K562 (cell line): ENCODE measurements at regions not wholly inside any gene's neighbourhood (a gene's known extent, or its start where the extent isn't known, plus 50 kb on each side); places are given as distances from the start of the nearest gene placed in this dataset.

ENCODE experiments used
- ATAC-seq: fragments of 200-7000 bp; cut with Tn5 transposase; 3 replicates; pipeline ENCODE4 v1.9.1; 2020; ENCODE audit warnings: moderate library complexity
- BruUV-seq: library from RNA; stranded (reverse); fragments of 400-500 nt; replicated peaks from 2 replicates; lab custom pipeline; 2021; lab: Mats Ljungman, UMichigan
- CTCF ChIA-PET: fragments of 300-600 bp; formaldehyde crosslinking; extraction: SDS; loops from one replicate; lab custom pipeline; 2021; ENCODE audit warnings: low intra/inter-chr PET ratio; lab: Yijun Ruan, JAX
- POLR2A ChIA-PET: fragments of 300-600, 350-650 bp; sonication (Branson Sonifier 250); formaldehyde crosslinking; extraction: SDS; loops from one replicate; lab custom pipeline; 2021; ENCODE audit warnings: antibody characterized with exemption, inconsistent platforms; lab: Yijun Ruan, JAX
- DNase-seq, 4 experiments: peaks; one replicate each; pipeline versions ENCODE4 v3.0.0 to v3.0.0-alpha.2; 2011 to 2018; ENCODE audit warnings: low spot score in 3 of 4, mixed read lengths in 3 of 4; ENCODE audit errors: extremely low read depth in 1 of 4
- FAIRE-seq: peaks from 2 replicates; lab custom pipeline; 2011; peaks lifted over from hg19 to GRCh38; lab: Jason Lieb, UNC
- H2AFZ ChIP-seq: 2 replicates; pipeline ENCODE4 v1.6.0; 2011; ENCODE audit warnings: low read depth, low read length, control low read depth, inconsistent platforms
- H3K27ac ChIP-seq: fragments of 200-600 bp; 3 replicates; pipeline ENCODE4 v1.8.0; 2011; ENCODE audit warnings: low read depth, mild to moderate bottlenecking, control low read depth, inconsistent platforms, low read length, moderate library complexity, mixed read lengths; ENCODE audit errors: extremely low read depth
- H3K27me3 ChIP-seq, 2 experiments: fragments of 300-600 bp in 1 of 2; 2 replicates in 1 of 2; 3 replicates in 1 of 2; pipeline versions ENCODE4 v1.6.0 to v1.8.0; 2011; ENCODE audit warnings: inconsistent platforms in 2 of 2, low read length in 2 of 2, mild to moderate bottlenecking in 1 of 2, mixed read lengths in 1 of 2, moderate library complexity in 1 of 2; ENCODE audit not compliant: control insufficient read depth in 2 of 2, insufficient read depth in 2 of 2
- H3K36me3 ChIP-seq: fragments of 300-600 bp; 3 replicates; pipeline ENCODE4 v1.8.0; 2011; ENCODE audit warnings: mild to moderate bottlenecking, low read length, inconsistent platforms; ENCODE audit not compliant: control insufficient read depth, insufficient read depth
- H3K4me1 ChIP-seq, 2 experiments: fragments of 200-600 bp in 1 of 2; replicated peaks in 1 of 2; 2 replicates in 1 of 2; 3 replicates in 1 of 2; pipeline versions ENCODE4 v1.5.1 to v1.8.0; 2011; ENCODE audit warnings: inconsistent platforms in 2 of 2, low read length in 2 of 2, mild to moderate bottlenecking in 1 of 2, mixed read lengths in 1 of 2, moderate library complexity in 1 of 2; ENCODE audit not compliant: control insufficient read depth in 2 of 2, insufficient read depth in 2 of 2
- H3K4me2 ChIP-seq: 2 replicates; pipeline ENCODE4 v1.6.1; 2011; ENCODE audit warnings: low read length, control low read depth, inconsistent platforms, mixed read lengths; ENCODE audit not compliant: insufficient read depth
- H3K4me3 ChIP-seq: fragments of 200-600 bp; sonication (generic), shearing (Covaris generic); 2 replicates; pipeline ENCODE4 v1.5.1; 2016; ENCODE audit warnings: control low read depth, inconsistent platforms
- H3K79me2 ChIP-seq: fragments of 200-600 bp; 3 replicates; pipeline ENCODE4 v1.8.0; 2011; ENCODE audit warnings: low read length, inconsistent platforms; ENCODE audit not compliant: control insufficient read depth, insufficient read depth
- H3K9ac ChIP-seq, 2 experiments: 2 replicates each; pipeline versions ENCODE4 v1.6.0 to v1.6.1; 2011; ENCODE audit warnings: low read depth in 2 of 2, low read length in 2 of 2, control low read depth in 1 of 2, inconsistent platforms in 1 of 2, mild to moderate bottlenecking in 1 of 2, mixed read lengths in 1 of 2; ENCODE audit not compliant: insufficient read depth in 1 of 2
- H3K9me1 ChIP-seq: one replicate; pipeline ENCODE4 v1.6.0; 2011; ENCODE audit warnings: inconsistent platforms, mild to moderate bottlenecking, low read length, moderate library complexity; ENCODE audit not compliant: control insufficient read depth, insufficient read depth
- H3K9me3 ChIP-seq: replicated peaks from 2 replicates; pipeline ENCODE4 v1.5.1; 2011; ENCODE audit warnings: low read depth, low read length, inconsistent platforms; ENCODE audit not compliant: control insufficient read depth, insufficient read depth
- H4K20me1 ChIP-seq: replicated peaks from 2 replicates; pipeline ENCODE4 v1.6.1; 2011; ENCODE audit warnings: low read length, inconsistent platforms, mixed read lengths; ENCODE audit not compliant: control insufficient read depth, insufficient read depth
- C11orf30 ChIP-seq: fragments of 450-650 bp; IDR thresholded peaks from 2 replicates; pipeline ENCODE4 v1.6.1; 2016; ENCODE audit warnings: low read depth, mild to moderate bottlenecking
- LARP7 ChIP-seq: fragments of 450-650 bp; IDR thresholded peaks from 2 replicates; pipeline ENCODE4 v1.6.1; 2016
- RNF2 ChIP-seq: sonication (generic); IDR thresholded peaks from 2 replicates; pipeline ENCODE4 v1.6.1; 2016
- SMC3 ChIP-seq: conservative IDR thresholded peaks from 2 replicates; pipeline ENCODE4 v1.6.1; 2011; ENCODE audit warnings: low read depth, low read length, improper control_type of control experiment; ENCODE audit not compliant: insufficient read depth
- ZNF316 ChIP-seq: fragments of 450-650 bp; IDR thresholded peaks from 2 replicates; pipeline ENCODE4 v1.6.1; 2016
- WGBS: fragments of 100-300 bp; shearing (Covaris generic); methylation state at CpG from one replicate; pipeline ENCODE4 v1.1.6; 2016; ENCODE audit warnings: low coverage, mixed read lengths; ENCODE audit not compliant: insufficient coverage; ENCODE audit errors: missing lambda C conversion rate; 5-methylcytosine and 5-hydroxymethylcytosine counted together
- in situ Hi-C: fragments of 300-500 bp; cut with MboI; formaldehyde crosslinking; loops from 4 replicates; pipeline ENCODE4 v1.15.0; 2018; ENCODE audit warnings: inconsistent platforms, mixed read lengths
- intact Hi-C: fragments of 100-400 bp; cut with micrococcal nuclease; formaldehyde crosslinking; loops from 2 replicates; pipeline ENCODE4 v1.14.2; 2022
- TF ChIP-seq, protein P1 (sequence below), 2 experiments: fragments of 450-650 bp in 1 of 2; sonication (generic) in 1 of 2; formaldehyde crosslinking in 1 of 2; IDR thresholded peaks in 1 of 2; conservative IDR thresholded peaks in 1 of 2; 2 replicates each; pipeline versions ENCODE4 v1.6.1 to v1.8.1; 2016 to 2023; ENCODE audit warnings: mild to moderate bottlenecking in 2 of 2, moderate library complexity in 2 of 2, inconsistent platforms in 1 of 2, missing genetic modification reagents in 1 of 2
- TF ChIP-seq, protein P2 (sequence below), 2 experiments: IDR thresholded peaks in 1 of 2; conservative IDR thresholded peaks in 1 of 2; 2 replicates each; pipeline ENCODE4 v1.6.1; 2016; ENCODE audit warnings: low read depth in 2 of 2, mild to moderate bottlenecking in 1 of 2, missing compliant biosample characterization in 1 of 2, missing genetic modification characterization in 1 of 2, moderate library complexity in 1 of 2
- TF ChIP-seq, protein P3 (sequence below): fragments of 450-650 bp; IDR thresholded peaks from 2 replicates; pipeline ENCODE4 v1.6.1; 2016
- TF ChIP-seq, protein P4 (sequence below): IDR thresholded peaks from 2 replicates; pipeline ENCODE4 v1.6.1; 2011; ENCODE audit not compliant: insufficient read length; ENCODE audit errors: extremely low read depth

DNA sequence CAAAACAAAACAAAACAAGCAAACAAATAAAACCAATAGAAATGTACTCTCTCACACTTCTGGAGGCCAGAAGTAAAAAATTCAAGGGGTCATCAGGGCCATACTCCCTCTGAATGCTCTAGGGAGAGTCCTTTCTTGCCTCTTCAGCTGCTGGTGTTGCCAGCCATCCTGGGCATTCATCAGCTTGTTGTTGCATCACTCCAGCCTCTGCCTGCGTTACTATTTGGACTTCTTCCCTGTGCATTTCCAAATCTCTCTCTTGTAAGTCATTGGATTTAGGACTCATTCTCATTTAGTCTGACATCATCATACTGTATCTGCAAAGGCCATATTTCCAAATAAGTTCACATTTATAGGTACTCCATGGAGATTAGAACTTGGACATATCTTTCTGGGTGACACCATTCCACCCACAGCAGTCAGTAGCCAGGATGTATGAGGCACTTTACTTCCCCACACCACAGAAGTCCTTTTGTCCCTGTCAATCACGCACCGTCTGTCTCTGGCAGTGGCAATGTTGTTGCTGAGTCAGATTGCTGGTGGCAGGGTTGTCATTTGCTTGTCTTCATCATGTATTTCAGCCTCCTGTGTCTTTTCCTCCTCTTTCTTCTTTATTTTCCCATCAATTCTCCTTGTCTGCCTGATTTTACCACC, 151.0 kb upstream of the KCNJ6 start:
- ChIA-PET POLR2A (interaction anchor here (0.9 kb wide), 1 partner anchor 9 kb away, joined by 3 read pairs; no protein-coding TSS in a partner anchor), CTCF (no interaction called here)
- peaks cover 17% of the 10 kb centered on the region; the same call in 2 of the 3 replicates for H3K79me2 ChIP-seq
- in situ Hi-C loops (no loop called here), intact Hi-C loops (no loop called here)
- H3K4me1 ChIP-seq: no peaks in the 10 kb centered on the region
- no peaks in the 10 kb centered on the region for H3K27me3 ChIP-seq
- no peaks in the 10 kb centered on the region for H3K9me1 ChIP-seq
- DNase-seq (no peak), ATAC-seq (no peak), FAIRE-seq (no peak)
- BruUV-seq: no TSS peak
- no peak overlapping the region for H3K9ac ChIP-seq
- no peaks in the 10 kb centered on the region for H3K9me3 ChIP-seq
- TF ChIP-seq SMC3 (no peak), RNF2 (no peak), LARP7 (no peak), C11orf30 (0 out of 2 replicates have a peak, but pooled peaks have one; percentile 9), ZNF316 (0 out of 2 replicates have a peak, but pooled peaks have one; percentile 8)
- TF ChIP-seq, protein P1, sequence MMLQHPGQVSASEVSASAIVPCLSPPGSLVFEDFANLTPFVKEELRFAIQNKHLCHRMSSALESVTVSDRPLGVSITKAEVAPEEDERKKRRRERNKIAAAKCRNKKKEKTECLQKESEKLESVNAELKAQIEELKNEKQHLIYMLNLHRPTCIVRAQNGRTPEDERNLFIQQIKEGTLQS (IDR thresholded peaks at IDR 0.05): 0 out of 2 replicates have a peak, but pooled peaks have one; percentile 12
- TF ChIP-seq, protein P1 (CRISPR knock-in tag; conservative IDR thresholded peaks at IDR 0.05): no peak
- TF ChIP-seq, protein P2, sequence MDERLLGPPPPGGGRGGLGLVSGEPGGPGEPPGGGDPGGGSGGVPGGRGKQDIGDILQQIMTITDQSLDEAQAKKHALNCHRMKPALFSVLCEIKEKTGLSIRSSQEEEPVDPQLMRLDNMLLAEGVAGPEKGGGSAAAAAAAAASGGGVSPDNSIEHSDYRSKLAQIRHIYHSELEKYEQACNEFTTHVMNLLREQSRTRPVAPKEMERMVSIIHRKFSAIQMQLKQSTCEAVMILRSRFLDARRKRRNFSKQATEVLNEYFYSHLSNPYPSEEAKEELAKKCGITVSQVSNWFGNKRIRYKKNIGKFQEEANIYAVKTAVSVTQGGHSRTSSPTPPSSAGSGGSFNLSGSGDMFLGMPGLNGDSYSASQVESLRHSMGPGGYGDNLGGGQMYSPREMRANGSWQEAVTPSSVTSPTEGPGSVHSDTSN (CRISPR knock-in tag; IDR thresholded peaks at IDR 0.05; ENCODE audit: low read depth): no peak
- TF ChIP-seq, protein P2 (tag; conservative IDR thresholded peaks at IDR 0.05; ENCODE audit: low read depth): 0 out of 2 replicates have a peak, but pooled peaks have one; percentile 31
- TF ChIP-seq, protein P3, sequence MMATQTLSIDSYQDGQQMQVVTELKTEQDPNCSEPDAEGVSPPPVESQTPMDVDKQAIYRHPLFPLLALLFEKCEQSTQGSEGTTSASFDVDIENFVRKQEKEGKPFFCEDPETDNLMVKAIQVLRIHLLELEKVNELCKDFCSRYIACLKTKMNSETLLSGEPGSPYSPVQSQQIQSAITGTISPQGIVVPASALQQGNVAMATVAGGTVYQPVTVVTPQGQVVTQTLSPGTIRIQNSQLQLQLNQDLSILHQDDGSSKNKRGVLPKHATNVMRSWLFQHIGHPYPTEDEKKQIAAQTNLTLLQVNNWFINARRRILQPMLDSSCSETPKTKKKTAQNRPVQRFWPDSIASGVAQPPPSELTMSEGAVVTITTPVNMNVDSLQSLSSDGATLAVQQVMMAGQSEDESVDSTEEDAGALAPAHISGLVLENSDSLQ: peak; percentile 77
- TF ChIP-seq, protein P4, sequence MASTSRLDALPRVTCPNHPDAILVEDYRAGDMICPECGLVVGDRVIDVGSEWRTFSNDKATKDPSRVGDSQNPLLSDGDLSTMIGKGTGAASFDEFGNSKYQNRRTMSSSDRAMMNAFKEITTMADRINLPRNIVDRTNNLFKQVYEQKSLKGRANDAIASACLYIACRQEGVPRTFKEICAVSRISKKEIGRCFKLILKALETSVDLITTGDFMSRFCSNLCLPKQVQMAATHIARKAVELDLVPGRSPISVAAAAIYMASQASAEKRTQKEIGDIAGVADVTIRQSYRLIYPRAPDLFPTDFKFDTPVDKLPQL: no peak
- 89% methylated on average over 3 of the region's 3 CpGs for WGBS
- no peak overlapping the region for H3K27ac ChIP-seq
- H3K4me3 ChIP-seq: no peak overlapping the region
- peaks cover 27% of the 10 kb centered on the region for H3K36me3 ChIP-seq
- no peak overlapping the region for H2AFZ ChIP-seq
- no peaks in the 10 kb centered on the region for H4K20me1 ChIP-seq
- H3K4me2 ChIP-seq: no peak overlapping the region
